ENCODE measurements at regions not wholly inside any gene's neighbourhood (a gene's known extent, or its start where the extent isn't known, plus 50 kb on each side); places are given as distances from the start of the nearest gene placed in this dataset.

DNA sequence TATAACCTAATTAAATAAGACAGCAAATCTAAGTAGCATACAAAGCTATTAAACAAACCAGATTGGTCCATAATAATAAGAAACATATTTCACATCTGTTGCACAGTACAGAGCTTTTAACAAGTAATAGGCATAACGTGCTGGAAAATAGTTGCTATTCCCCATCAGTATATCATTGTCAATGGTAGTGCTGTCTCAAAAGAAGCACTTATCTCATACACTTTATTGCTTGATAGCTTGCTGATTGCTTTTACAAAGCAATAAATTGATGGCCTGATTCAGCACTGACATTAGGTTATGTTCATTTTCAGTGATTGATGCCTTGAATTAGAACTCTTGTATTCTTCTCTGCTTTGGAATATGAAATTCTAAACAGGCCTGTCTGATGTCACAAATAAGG, 641.7 kb downstream of the CBLN2 start:
- no peaks in the 10 kb centered on the region for H3K27me3 ChIP-seq (ENCODE audit: control insufficient read depth, insufficient read depth, low read length)
- H3K4me3 ChIP-seq (ENCODE audit: low read length): no peak overlapping the region
- H3K27ac ChIP-seq (ENCODE audit: low read depth, low read length): no peak overlapping the region
- H3K4me1 ChIP-seq (ENCODE audit: control insufficient read depth, insufficient read depth, low read length): no peaks in the 10 kb centered on the region
- H3K9ac ChIP-seq (ENCODE audit: low read length): no peak overlapping the region
- no peaks in the 10 kb centered on the region for H3K36me3 ChIP-seq (ENCODE audit: control insufficient read depth, insufficient read depth, low read length)

GRCh38 chr18:71899707-71900472, 644.3 kb downstream of the CBLN2 start:
- Histone ChIP-seq H3K27ac (ENCODE audit: low read depth, low read length) (no peak overlapping the region), H3K9ac (ENCODE audit: low read length) (no peak overlapping the region), H3K4me1 (ENCODE audit: control insufficient read depth, insufficient read depth, low read length) (no peaks in the 10 kb centered on the region), H3K4me3 (ENCODE audit: low read length) (no peak overlapping the region), H3K36me3 (ENCODE audit: control insufficient read depth, insufficient read depth, low read length) (no peaks in the 10 kb centered on the region), H3K27me3 (ENCODE audit: control insufficient read depth, insufficient read depth, low read length) (no peaks in the 10 kb centered on the region)

DNA sequence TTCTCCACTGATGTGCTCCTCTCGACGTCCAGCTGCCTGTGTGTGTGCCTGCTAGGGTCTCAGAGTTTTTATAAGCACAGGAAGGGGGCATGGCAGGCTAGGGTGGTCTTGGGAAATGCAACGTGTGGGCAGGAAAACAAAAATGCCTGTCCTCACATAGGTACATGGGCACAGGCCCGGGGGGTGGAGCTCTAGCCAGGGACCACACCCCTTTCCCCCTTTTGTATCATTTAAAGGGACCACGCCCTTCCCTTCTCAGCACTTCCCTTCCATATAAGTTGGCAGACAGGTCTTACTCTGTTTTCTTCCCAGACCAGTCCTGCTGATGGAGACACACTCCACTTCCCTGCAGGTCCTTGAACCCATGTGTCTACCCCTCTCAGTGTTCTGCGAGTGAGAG, 645.0 kb downstream of the CBLN2 start:
- Histone ChIP-seq H3K27me3 (ENCODE audit: control insufficient read depth, insufficient read depth, low read length) (no peaks in the 10 kb centered on the region), H3K27ac (ENCODE audit: low read depth, low read length) (no peak overlapping the region), H3K9ac (ENCODE audit: low read length) (no peak overlapping the region), H3K4me3 (ENCODE audit: low read length) (no peak overlapping the region), H3K4me1 (ENCODE audit: control insufficient read depth, insufficient read depth, low read length) (no peaks in the 10 kb centered on the region), H3K36me3 (ENCODE audit: control insufficient read depth, insufficient read depth, low read length) (no peaks in the 10 kb centered on the region)

DNA sequence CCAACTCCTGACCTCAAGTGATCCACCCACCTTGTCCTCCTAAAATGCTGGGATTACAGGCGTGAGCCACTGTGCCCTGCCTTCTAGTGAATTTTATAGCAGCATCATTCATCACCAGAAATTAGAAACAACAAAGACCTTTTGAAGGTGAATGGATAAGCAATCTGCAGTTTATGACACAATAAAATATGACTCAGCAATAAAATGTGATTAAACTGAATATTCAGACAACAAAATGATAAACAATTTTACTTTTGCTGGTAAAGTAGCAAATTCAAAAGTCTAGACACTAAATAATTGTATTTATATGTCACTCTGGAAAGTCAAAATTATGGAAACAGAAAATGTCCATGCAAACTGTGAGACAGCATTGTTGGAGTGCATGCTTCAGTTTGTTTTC, 656.6 kb downstream of the CBLN2 start:
- no peaks in the 10 kb centered on the region for H3K36me3 ChIP-seq (ENCODE audit: control insufficient read depth, insufficient read depth, low read length)
- H3K4me3 ChIP-seq (ENCODE audit: low read length): no peak overlapping the region
- no peak overlapping the region for H3K27ac ChIP-seq (ENCODE audit: low read depth, low read length)
- H3K4me1 ChIP-seq (ENCODE audit: control insufficient read depth, insufficient read depth, low read length): no peaks in the 10 kb centered on the region
- H3K9ac ChIP-seq (ENCODE audit: low read length): no peak overlapping the region
- H3K27me3 ChIP-seq (ENCODE audit: control insufficient read depth, insufficient read depth, low read length): no peaks in the 10 kb centered on the region

DNA sequence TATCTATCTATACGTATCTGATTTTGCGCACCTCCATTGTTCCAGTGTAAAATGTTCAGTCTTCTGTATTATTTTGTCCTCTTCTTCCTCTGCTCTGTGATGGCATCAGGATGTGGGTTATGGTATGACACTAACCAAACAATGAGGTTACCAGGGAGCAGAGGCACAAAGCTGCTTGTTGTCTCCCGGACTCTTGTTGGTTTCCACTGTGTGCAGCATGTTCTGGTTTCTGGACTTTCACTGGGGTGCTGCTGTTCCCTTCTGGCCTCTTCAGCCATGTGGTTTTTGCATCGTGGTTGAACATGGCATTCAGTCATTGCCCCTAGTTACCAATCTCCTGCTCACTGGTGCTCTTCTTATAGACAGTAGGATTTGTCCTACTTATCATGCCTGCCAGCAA, 665.9 kb downstream of the CBLN2 start:
- no peaks in the 10 kb centered on the region for H3K27me3 ChIP-seq (ENCODE audit: control insufficient read depth, insufficient read depth, low read length)
- H3K36me3 ChIP-seq (ENCODE audit: control insufficient read depth, insufficient read depth, low read length): no peaks in the 10 kb centered on the region
- no peak overlapping the region for H3K4me3 ChIP-seq (ENCODE audit: low read length)
- H3K4me1 ChIP-seq (ENCODE audit: control insufficient read depth, insufficient read depth, low read length): no peaks in the 10 kb centered on the region
- H3K27ac ChIP-seq (ENCODE audit: low read depth, low read length): no peak overlapping the region
- no peak overlapping the region for H3K9ac ChIP-seq (ENCODE audit: low read length)

DNA sequence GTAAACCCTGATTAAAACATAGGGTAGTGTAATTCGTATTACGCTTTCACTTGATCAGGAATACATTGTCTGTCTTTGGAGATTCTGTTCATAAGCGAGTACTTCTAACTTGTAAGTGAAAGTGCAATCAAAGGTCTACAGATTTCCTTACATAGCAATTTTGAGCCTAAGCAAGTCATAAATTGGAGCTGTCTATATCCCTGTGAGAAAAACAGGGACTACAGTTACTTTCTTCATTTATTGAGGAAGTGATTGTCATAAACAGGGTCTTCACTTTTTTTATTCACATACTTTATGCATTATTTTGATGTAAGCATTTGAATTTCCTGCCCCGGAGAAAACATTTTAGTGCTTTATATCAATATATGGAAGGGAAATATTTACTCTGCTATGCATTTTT, 670.4 kb downstream of the CBLN2 start:
- no peaks in the 10 kb centered on the region for H3K4me1 ChIP-seq (ENCODE audit: control insufficient read depth, insufficient read depth, low read length)
- H3K4me3 ChIP-seq (ENCODE audit: low read length): no peak overlapping the region
- no peaks in the 10 kb centered on the region for H3K27me3 ChIP-seq (ENCODE audit: control insufficient read depth, insufficient read depth, low read length)
- H3K36me3 ChIP-seq (ENCODE audit: control insufficient read depth, insufficient read depth, low read length): no peaks in the 10 kb centered on the region
- H3K27ac ChIP-seq (ENCODE audit: low read depth, low read length): no peak overlapping the region
- no peak overlapping the region for H3K9ac ChIP-seq (ENCODE audit: low read length)

GRCh38 chr18:71865888-71866287, 678.3 kb downstream of the CBLN2 start:
- H3K27ac ChIP-seq (ENCODE audit: low read depth, low read length): no peak overlapping the region
- H3K36me3 ChIP-seq (ENCODE audit: control insufficient read depth, insufficient read depth, low read length): no peaks in the 10 kb centered on the region
- no peaks in the 10 kb centered on the region for H3K27me3 ChIP-seq (ENCODE audit: control insufficient read depth, insufficient read depth, low read length)
- no peaks in the 10 kb centered on the region for H3K4me1 ChIP-seq (ENCODE audit: control insufficient read depth, insufficient read depth, low read length)
- H3K4me3 ChIP-seq (ENCODE audit: low read length): no peak overlapping the region
- H3K9ac ChIP-seq (ENCODE audit: low read length): no peak overlapping the region

GRCh38 chr18:71850602-71851001, 693.5 kb downstream of the CBLN2 start:
- no peaks in the 10 kb centered on the region for H3K27me3 ChIP-seq (ENCODE audit: control insufficient read depth, insufficient read depth, low read length)
- no peak overlapping the region for H3K9ac ChIP-seq (ENCODE audit: low read length)
- no peak overlapping the region for H3K27ac ChIP-seq (ENCODE audit: low read depth, low read length)
- no peaks in the 10 kb centered on the region for H3K36me3 ChIP-seq (ENCODE audit: control insufficient read depth, insufficient read depth, low read length)
- H3K4me3 ChIP-seq (ENCODE audit: low read length): no peak overlapping the region
- no peaks in the 10 kb centered on the region for H3K4me1 ChIP-seq (ENCODE audit: control insufficient read depth, insufficient read depth, low read length)

- H3K27ac ChIP-seq (ENCODE audit: low read depth, low read length): no peak overlapping the region
- no peaks in the 10 kb centered on the region for H3K36me3 ChIP-seq (ENCODE audit: control insufficient read depth, insufficient read depth, low read length)
- no peaks in the 10 kb centered on the region for H3K27me3 ChIP-seq (ENCODE audit: control insufficient read depth, insufficient read depth, low read length)
- no peak overlapping the region for H3K4me3 ChIP-seq (ENCODE audit: low read length)
- H3K9ac ChIP-seq (ENCODE audit: low read length): no peak overlapping the region
- no peaks in the 10 kb centered on the region for H3K4me1 ChIP-seq (ENCODE audit: control insufficient read depth, insufficient read depth, low read length)
Observed at GRCh38 chr18:71849407-71849806, 694.7 kb downstream of the CBLN2 start.

DNA sequence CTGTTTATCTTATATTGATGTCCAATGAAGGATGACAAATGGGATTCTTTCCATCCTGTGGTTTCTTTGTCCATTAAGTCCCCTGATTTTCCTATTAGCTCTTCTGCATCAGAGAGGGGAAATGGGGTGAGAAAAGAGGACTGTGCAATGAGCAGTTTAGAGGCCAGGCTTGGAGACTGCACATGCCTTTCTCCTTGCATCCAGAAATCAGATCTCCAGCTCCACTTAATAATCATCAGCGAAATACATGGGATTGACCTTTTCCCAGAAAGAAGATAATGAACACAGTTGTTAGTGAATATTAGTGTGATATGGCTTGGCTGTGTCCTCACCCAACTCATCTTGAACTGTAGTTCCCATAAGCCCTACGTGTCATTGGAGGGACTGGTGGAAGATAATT, 697.4 kb downstream of the CBLN2 start:
- Histone ChIP-seq H3K27me3 (ENCODE audit: control insufficient read depth, insufficient read depth, low read length) (no peaks in the 10 kb centered on the region), H3K36me3 (ENCODE audit: control insufficient read depth, insufficient read depth, low read length) (no peaks in the 10 kb centered on the region), H3K4me3 (ENCODE audit: low read length) (no peak overlapping the region), H3K27ac (ENCODE audit: low read depth, low read length) (no peak overlapping the region), H3K4me1 (ENCODE audit: control insufficient read depth, insufficient read depth, low read length) (no peaks in the 10 kb centered on the region), H3K9ac (ENCODE audit: low read length) (no peak overlapping the region)

GRCh38 chr18:71844814-71845213, 699.3 kb downstream of the CBLN2 start:
- Histone ChIP-seq H3K27ac (ENCODE audit: low read depth, low read length) (no peak overlapping the region), H3K27me3 (ENCODE audit: control insufficient read depth, insufficient read depth, low read length) (no peaks in the 10 kb centered on the region), H3K36me3 (ENCODE audit: control insufficient read depth, insufficient read depth, low read length) (no peaks in the 10 kb centered on the region), H3K4me1 (ENCODE audit: control insufficient read depth, insufficient read depth, low read length) (no peaks in the 10 kb centered on the region), H3K4me3 (ENCODE audit: low read length) (no peak overlapping the region), H3K9ac (ENCODE audit: low read length) (no peak overlapping the region)

DNA sequence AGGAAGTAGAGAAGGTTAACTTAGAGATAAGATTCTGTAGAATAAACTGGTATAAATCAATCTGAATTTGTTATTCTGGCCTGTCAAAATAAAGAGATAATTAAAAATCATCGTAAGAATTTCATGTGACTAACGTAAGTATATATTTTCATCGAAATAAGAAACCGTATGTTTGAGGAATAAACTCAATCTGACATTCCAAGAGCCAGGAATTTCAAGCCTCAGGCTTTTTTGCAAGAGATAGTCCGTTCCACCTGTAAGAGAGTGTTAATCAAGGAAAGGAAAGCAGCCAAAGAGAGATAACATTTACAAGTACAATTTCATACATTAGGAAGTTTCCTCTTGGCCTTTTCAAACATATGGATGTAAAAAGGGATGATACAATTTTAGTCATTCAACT, 701.5 kb downstream of the CBLN2 start:
- Histone ChIP-seq H3K27ac (ENCODE audit: low read depth, low read length) (no peak overlapping the region), H3K4me1 (ENCODE audit: control insufficient read depth, insufficient read depth, low read length) (no peaks in the 10 kb centered on the region), H3K4me3 (ENCODE audit: low read length) (no peak overlapping the region), H3K27me3 (ENCODE audit: control insufficient read depth, insufficient read depth, low read length) (no peaks in the 10 kb centered on the region), H3K9ac (ENCODE audit: low read length) (no peak overlapping the region), H3K36me3 (ENCODE audit: control insufficient read depth, insufficient read depth, low read length) (no peaks in the 10 kb centered on the region)

GRCh38 chr18:71837547-71837946, 706.6 kb downstream of the CBLN2 start:
- no peaks in the 10 kb centered on the region for H3K36me3 ChIP-seq (ENCODE audit: control insufficient read depth, insufficient read depth, low read length)
- no peaks in the 10 kb centered on the region for H3K27me3 ChIP-seq (ENCODE audit: control insufficient read depth, insufficient read depth, low read length)
- no peak overlapping the region for H3K9ac ChIP-seq (ENCODE audit: low read length)
- no peak overlapping the region for H3K27ac ChIP-seq (ENCODE audit: low read depth, low read length)
- H3K4me1 ChIP-seq (ENCODE audit: control insufficient read depth, insufficient read depth, low read length): no peaks in the 10 kb centered on the region
- no peak overlapping the region for H3K4me3 ChIP-seq (ENCODE audit: low read length)
